ENCODE measurements at regions not wholly inside any gene's neighbourhood (a gene's known extent, or its start where the extent isn't known, plus 50 kb on each side); places are given as distances from the start of the nearest gene placed in this dataset.

DNA sequence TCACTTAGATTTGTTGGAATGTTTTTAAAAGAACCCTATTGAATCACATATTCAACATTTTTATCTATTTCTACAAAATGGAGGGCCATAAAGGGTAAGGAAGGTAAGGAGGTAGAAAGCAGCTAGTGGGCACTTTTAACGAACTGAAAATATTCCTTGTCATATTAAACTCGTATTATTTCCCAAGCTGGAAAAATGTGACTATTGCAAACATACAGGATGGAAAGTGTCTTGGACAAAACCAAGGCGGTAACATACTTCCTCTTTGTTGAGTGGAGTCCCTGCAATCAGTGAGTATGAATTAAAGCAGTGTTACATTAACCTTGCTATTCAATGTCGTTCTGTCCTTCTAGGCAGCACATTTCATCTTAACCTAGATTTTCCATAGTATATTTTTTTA lies 165.6 kb downstream of the RCN1 start:
- H2BK5ac ChIP-seq (ENCODE audit: low read depth, low read length, poor library complexity, severe bottlenecking), result no peak overlapping the region
- H3K56ac ChIP-seq (ENCODE audit: extremely low read depth, insufficient read depth, low read length), result no peak overlapping the region
- in situ Hi-C loops (cut with MboI; ENCODE audit: low sequenced_read_pairs) (no loop called here), dilution Hi-C loops (cut with HindIII; ENCODE audit: low sequenced_read_pairs, unreplicated experiment) (no loop called here), intact Hi-C loops (cut with micrococcal nuclease) (no loop called here)
- ChIA-PET CTCF (no interaction called here), POLR2A (ENCODE audit: unreplicated experiment) (no interaction called here)
- no peak overlapping the region for H3K4me3 ChIP-seq (ENCODE audit: insufficient read depth, low read depth, low read length)
- H3K14ac ChIP-seq (replicated peaks; ENCODE audit: low read depth, low read length), result no peak overlapping the region
- no peak overlapping the region for H2AFZ ChIP-seq (replicated peaks; ENCODE audit: low read length, poor library complexity)
- H2BK120ac ChIP-seq (ENCODE audit: low read depth, low read length), result no peak overlapping the region
- H4K8ac ChIP-seq (ENCODE audit: low read depth in 2 of 2, low read length in 2 of 2), result no peak overlapping the region
- H3K36me3 ChIP-seq (ENCODE audit: control insufficient read depth, insufficient read depth, low read length), result no peaks in the 10 kb centered on the region
- no CpG with 5 or more reads among the region's 4 CpGs for WGBS, 2 experiments (ENCODE audit: extremely low coverage in 2 of 2, insufficient read length in 1 of 2)
- H2BK15ac ChIP-seq (ENCODE audit: low read depth, low read length), result no peak overlapping the region
- H4K5ac ChIP-seq (ENCODE audit: low read depth, low read length), result no peak overlapping the region
- no peak overlapping the region for H3K18ac ChIP-seq (ENCODE audit: low read depth, low read length)
- H3K4me2 ChIP-seq (ENCODE audit: low read depth, low read length), result no peak overlapping the region
- H2AK5ac ChIP-seq (ENCODE audit: low read depth, low read length), result no peak overlapping the region
- no peak for TF ChIP-seq BHLHE40 (IDR thresholded peaks at IDR 0.05; ENCODE audit: low read depth, low read length)
- TF ChIP-seq MAFK (IDR thresholded peaks at IDR 0.05; ENCODE audit: low read depth, low read length), result no peak
- TF ChIP-seq, protein P1, sequence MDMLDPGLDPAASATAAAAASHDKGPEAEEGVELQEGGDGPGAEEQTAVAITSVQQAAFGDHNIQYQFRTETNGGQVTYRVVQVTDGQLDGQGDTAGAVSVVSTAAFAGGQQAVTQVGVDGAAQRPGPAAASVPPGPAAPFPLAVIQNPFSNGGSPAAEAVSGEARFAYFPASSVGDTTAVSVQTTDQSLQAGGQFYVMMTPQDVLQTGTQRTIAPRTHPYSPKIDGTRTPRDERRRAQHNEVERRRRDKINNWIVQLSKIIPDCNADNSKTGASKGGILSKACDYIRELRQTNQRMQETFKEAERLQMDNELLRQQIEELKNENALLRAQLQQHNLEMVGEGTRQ (IDR thresholded peaks at IDR 0.05; ENCODE audit: low read depth, low read length), result no peak
- no peak for TF ChIP-seq RCOR1 (IDR thresholded peaks at IDR 0.05; ENCODE audit: insufficient replicate concordance, low read length)
- no peak for TF ChIP-seq MAZ (IDR thresholded peaks at IDR 0.05; ENCODE audit: borderline replicate concordance, low read depth, low read length)
- TF ChIP-seq RAD21 (IDR thresholded peaks at IDR 0.05; ENCODE audit: low read length), result no peak
- TF ChIP-seq, protein P2, sequence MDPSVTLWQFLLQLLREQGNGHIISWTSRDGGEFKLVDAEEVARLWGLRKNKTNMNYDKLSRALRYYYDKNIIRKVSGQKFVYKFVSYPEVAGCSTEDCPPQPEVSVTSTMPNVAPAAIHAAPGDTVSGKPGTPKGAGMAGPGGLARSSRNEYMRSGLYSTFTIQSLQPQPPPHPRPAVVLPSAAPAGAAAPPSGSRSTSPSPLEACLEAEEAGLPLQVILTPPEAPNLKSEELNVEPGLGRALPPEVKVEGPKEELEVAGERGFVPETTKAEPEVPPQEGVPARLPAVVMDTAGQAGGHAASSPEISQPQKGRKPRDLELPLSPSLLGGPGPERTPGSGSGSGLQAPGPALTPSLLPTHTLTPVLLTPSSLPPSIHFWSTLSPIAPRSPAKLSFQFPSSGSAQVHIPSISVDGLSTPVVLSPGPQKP (IDR thresholded peaks at IDR 0.05; ENCODE audit: borderline replicate concordance, low read depth, low read length), result no peak
- TF ChIP-seq RFX5 (IDR thresholded peaks at IDR 0.05; ENCODE audit: low read depth, low read length), result no peak
- no peak for TF ChIP-seq NFE2L2 (IDR thresholded peaks at IDR 0.05; ENCODE audit: low read depth, low read length)
- no peak for TF ChIP-seq SMC3 (IDR thresholded peaks at IDR 0.05; ENCODE audit: low read depth, low read length)
- no peak for TF ChIP-seq FOS (IDR thresholded peaks at IDR 0.05; ENCODE audit: low read depth, low read length)
- no peak for TF ChIP-seq CEBPB (IDR thresholded peaks at IDR 0.05; ENCODE audit: low read depth, low read length)
- H2AK9ac ChIP-seq (replicated peaks; ENCODE audit: low read depth, low read length, poor library complexity), result no peak overlapping the region
- no peak overlapping the region for H3K23ac ChIP-seq (ENCODE audit: low read depth, low read length)
- no peaks in the 10 kb centered on the region for H3K79me1 ChIP-seq (ENCODE audit: low read depth in 1 of 2, low read length in 2 of 2)
- H3K9ac ChIP-seq (ENCODE audit: low read depth, low read length), result no peak overlapping the region
- H2BK20ac ChIP-seq (ENCODE audit: low read depth, low read length), result no peak overlapping the region
- no peak for DNase-seq
- H3K9me3 ChIP-seq (ENCODE audit: control insufficient read depth, insufficient read depth, low read length), result no peaks in the 10 kb centered on the region
- BruUV-seq (replicated peaks), result no TSS peak
- H3K4me1 ChIP-seq (ENCODE audit: control insufficient read depth, insufficient read depth, low read length), result no peaks in the 10 kb centered on the region
- ATAC-seq (ENCODE audit: low read depth), result no peak
- H3K9me1 ChIP-seq (ENCODE audit: insufficient read depth, low read length), result no peaks in the 10 kb centered on the region
- no peaks in the 10 kb centered on the region for H4K20me1 ChIP-seq (ENCODE audit: insufficient read depth, low read length)
- H3K27me3 ChIP-seq (ENCODE audit: control insufficient read depth, insufficient read depth, low read length), result peaks cover 21% of the 10 kb centered on the region
- no peak overlapping the region for H3K4ac ChIP-seq (ENCODE audit: low read depth, low read length)
- no peak overlapping the region for H3K27ac ChIP-seq (ENCODE audit: insufficient read depth, low read length)
- no peak overlapping the region for H4K91ac ChIP-seq (ENCODE audit: insufficient read depth, low read depth, low read length)

Measured in IMR-90 (cell line).